Heart left ventricle (tissue), 13 donors: ENCODE measurements at regions not wholly inside any gene's neighbourhood (a gene's known extent, or its start where the extent isn't known, plus 50 kb on each side); places are given as distances from the start of the nearest gene placed in this dataset.
"Not testable (repeated sequence)": the region's sequence is repeated elsewhere in the genome, so short reads cannot be mapped to it uniquely, and the experiment has no call there.

Source experiments
- POLR2A ChIP-seq, 2 donors: fragments of 450-650 bp; IDR thresholded peaks; one replicate each; pipeline ENCODE4 v1.6.1; 2017; ENCODE audit warnings: antibody characterized with exemption in 2 of 2, mild to moderate bottlenecking in 2 of 2, moderate library complexity in 2 of 2
- TF ChIP-seq, protein P1 (sequence below), 12 donors: fragments of 200-600 bp; sonication (generic) in 4 of 12; IDR thresholded peaks; one replicate each; pipeline versions ENCODE4 v1.5.0 to v1.8.0; 2018 to 2022; ENCODE audit warnings: antibody characterized with exemption in 12 of 12, mild to moderate bottlenecking in 5 of 12
- donor health status: ischemic (EF 13 %, LVEDD 7.1; RV severe dilation, severe dysfunction).
- donor health status: DM: no; HTN: yes; CAD: no.
- donor health status: DM: no; HTN: no; CAD: no.
- donor health status: ischemic (EF 25% LVEDD 6.9; RV normal size, moderate dysfunction).
- donor health status: ischemic (EF 25% LVEDD 5.7; RV mildly dilated, moderate dysfunction).
- donor health status: ischemic (EF 35%, LVEDD 5.7; RV mildly dilated, moderate dysfunction).
- donor health status: nonischemic (EF 11% LVEDD 7.7; RV severe dilation, severe dysfunction).
- donor health status: DM: yes; HTN: yes; CAD: no.
- donor health status: PGD.
- donor health status: ischemic (EF 29% LVEDD 5.4; RV normal size, mild dysfunction).
- donor health status: nonischemic (EF 23%, LVEDD 6.1; RV moderate dilation, normal function).

DNA sequence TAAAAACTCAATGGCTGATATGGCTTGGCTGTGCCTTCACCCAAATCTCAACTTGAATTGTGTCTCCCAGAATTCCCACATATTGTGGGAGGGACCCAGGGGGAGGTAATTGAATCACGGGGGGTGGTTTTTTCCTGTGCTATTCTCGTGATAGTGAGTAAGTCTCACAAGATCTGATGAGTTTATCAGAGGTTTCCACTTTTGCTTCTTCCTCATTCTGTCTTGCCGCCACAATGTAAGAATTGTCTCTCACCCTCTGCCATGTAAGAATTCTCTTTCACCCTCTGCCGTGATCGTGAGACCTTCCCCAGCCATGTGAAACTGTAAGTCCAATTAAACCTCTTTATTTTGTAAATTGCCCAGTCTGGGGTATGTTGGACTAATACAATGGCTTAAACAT, 115.6 kb upstream of the MTPN start:
- TF ChIP-seq, protein P1, sequence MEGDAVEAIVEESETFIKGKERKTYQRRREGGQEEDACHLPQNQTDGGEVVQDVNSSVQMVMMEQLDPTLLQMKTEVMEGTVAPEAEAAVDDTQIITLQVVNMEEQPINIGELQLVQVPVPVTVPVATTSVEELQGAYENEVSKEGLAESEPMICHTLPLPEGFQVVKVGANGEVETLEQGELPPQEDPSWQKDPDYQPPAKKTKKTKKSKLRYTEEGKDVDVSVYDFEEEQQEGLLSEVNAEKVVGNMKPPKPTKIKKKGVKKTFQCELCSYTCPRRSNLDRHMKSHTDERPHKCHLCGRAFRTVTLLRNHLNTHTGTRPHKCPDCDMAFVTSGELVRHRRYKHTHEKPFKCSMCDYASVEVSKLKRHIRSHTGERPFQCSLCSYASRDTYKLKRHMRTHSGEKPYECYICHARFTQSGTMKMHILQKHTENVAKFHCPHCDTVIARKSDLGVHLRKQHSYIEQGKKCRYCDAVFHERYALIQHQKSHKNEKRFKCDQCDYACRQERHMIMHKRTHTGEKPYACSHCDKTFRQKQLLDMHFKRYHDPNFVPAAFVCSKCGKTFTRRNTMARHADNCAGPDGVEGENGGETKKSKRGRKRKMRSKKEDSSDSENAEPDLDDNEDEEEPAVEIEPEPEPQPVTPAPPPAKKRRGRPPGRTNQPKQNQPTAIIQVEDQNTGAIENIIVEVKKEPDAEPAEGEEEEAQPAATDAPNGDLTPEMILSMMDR (IDR thresholded peaks at IDR 0.05), result not testable (repeated sequence)
- not testable (repeated sequence) for TF ChIP-seq POLR2A (IDR thresholded peaks at IDR 0.05)
